Activated CD4-positive, alpha-beta T cell treated with anti-CD3 and anti-CD28 coated beads, Interleukin-2, amount 10 ng/mL, durations not matched to agents 7 days and 5 days (primary cell): ENCODE measurements at regions not wholly inside any gene's neighbourhood (a gene's known extent, or its start where the extent isn't known, plus 50 kb on each side); places are given as distances from the start of the nearest gene placed in this dataset.

Experiments used
- CTCF ChIA-PET: fragments of 350-600 bp; sonication (Branson Sonifier 250); formaldehyde crosslinking; loops from one replicate; lab custom pipeline; 2021; ENCODE audit warnings: antibody characterized with exemption; lab: Charles Lee
- POLR2A ChIA-PET: fragments of 350-600 bp; sonication (Branson Sonifier 250); formaldehyde crosslinking; loops from one replicate; lab custom pipeline; 2021; ENCODE audit warnings: antibody characterized with exemption; lab: Charles Lee
- DNase-seq: peaks from one replicate; pipeline ENCODE4 v3.0.0-alpha.2; 2020
- H3K27ac Mint-ChIP-seq: one replicate; pipeline ENCODE4 v1.8.0; 2021; ENCODE audit warnings: mild to moderate bottlenecking, moderate library complexity, mixed read lengths
- H3K27me3 Mint-ChIP-seq: one replicate; pipeline ENCODE4 v1.8.0; 2021; ENCODE audit warnings: mixed read lengths
- H3K36me3 Mint-ChIP-seq: one replicate; pipeline ENCODE4 v1.8.0; 2021; ENCODE audit warnings: low read depth, mixed read lengths
- H3K4me1 Mint-ChIP-seq: one replicate; pipeline ENCODE4 v1.8.0; 2021; ENCODE audit warnings: mixed read lengths
- H3K4me3 Mint-ChIP-seq: one replicate; pipeline ENCODE4 v1.8.0; 2021; ENCODE audit warnings: mild to moderate bottlenecking, moderate library complexity, mixed read lengths
- H3K9me3 Mint-ChIP-seq: one replicate; pipeline ENCODE4 v1.8.0; 2021; ENCODE audit warnings: mixed read lengths

DNA sequence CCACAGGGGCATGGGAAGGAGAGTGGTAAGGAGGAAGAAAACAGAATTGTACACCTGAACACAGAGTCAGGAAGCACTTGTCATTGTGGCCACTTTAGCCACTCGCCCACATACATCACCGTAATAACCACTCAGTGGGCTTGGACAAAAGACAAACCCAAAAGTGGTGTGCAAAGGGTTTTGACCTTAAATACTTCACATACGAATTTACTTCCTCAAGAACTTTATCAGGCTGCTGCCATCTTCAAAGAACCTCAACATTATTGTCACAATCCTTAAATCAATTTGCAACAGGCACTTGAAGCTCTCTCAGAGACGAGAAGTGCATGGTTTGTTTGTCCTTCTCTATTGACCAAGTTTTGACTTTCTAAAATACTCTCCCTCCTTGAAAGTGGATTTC, 187.3 kb upstream of the EGLN3 start:
- H3K27me3 Mint-ChIP-seq, result peaks cover 8% of the 10 kb centered on the region
- H3K27ac Mint-ChIP-seq, result no peak overlapping the region
- DNase-seq, result no peak
- H3K36me3 Mint-ChIP-seq, result no peaks in the 10 kb centered on the region
- peaks cover 9% of the 10 kb centered on the region for H3K9me3 Mint-ChIP-seq
- H3K4me3 Mint-ChIP-seq, result no peak overlapping the region
- H3K4me1 Mint-ChIP-seq, result no peaks in the 10 kb centered on the region
- POLR2A ChIA-PET, result no interaction called here
- CTCF ChIA-PET, result no interaction called here

- peaks cover 6% of the 10 kb centered on the region for H3K9me3 Mint-ChIP-seq
- ChIA-PET POLR2A (no interaction called here), CTCF (no interaction called here)
- H3K36me3 Mint-ChIP-seq, result no peaks in the 10 kb centered on the region
- DNase-seq, result no peak
- peaks cover 11% of the 10 kb centered on the region for H3K27me3 Mint-ChIP-seq
- H3K27ac Mint-ChIP-seq, result no peak overlapping the region
- no peaks in the 10 kb centered on the region for H3K4me1 Mint-ChIP-seq
- no peak overlapping the region for H3K4me3 Mint-ChIP-seq
Measured at GRCh38 chr14:34137001-34137745, 186.3 kb upstream of the EGLN3 start.

- Mint-ChIP-seq H3K4me1 (no peaks in the 10 kb centered on the region), H3K4me3 (no peak overlapping the region), H3K27ac (no peak overlapping the region), H3K9me3 (no peaks in the 10 kb centered on the region), H3K36me3 (no peaks in the 10 kb centered on the region), H3K27me3 (peaks cover 6% of the 10 kb centered on the region)
- DNase-seq, result no peak
- POLR2A ChIA-PET, result no interaction called here
- CTCF ChIA-PET, result no interaction called here
Measured at GRCh38 chr14:34135492-34135891, 184.6 kb upstream of the EGLN3 start.

GRCh38 chr14:34134484-34134883, 183.6 kb upstream of the EGLN3 start:
- Mint-ChIP-seq H3K4me3 (no peak overlapping the region), H3K27me3 (peaks cover 6% of the 10 kb centered on the region), H3K36me3 (no peaks in the 10 kb centered on the region), H3K27ac (no peak overlapping the region), H3K4me1 (no peaks in the 10 kb centered on the region), H3K9me3 (no peaks in the 10 kb centered on the region)
- CTCF ChIA-PET, result interaction anchor here (1.2 kb wide), 1 partner anchor 19 kb away, joined by 3 read pairs; no protein-coding TSS in a partner anchor
- no peak for DNase-seq
- POLR2A ChIA-PET, result no interaction called here

DNA sequence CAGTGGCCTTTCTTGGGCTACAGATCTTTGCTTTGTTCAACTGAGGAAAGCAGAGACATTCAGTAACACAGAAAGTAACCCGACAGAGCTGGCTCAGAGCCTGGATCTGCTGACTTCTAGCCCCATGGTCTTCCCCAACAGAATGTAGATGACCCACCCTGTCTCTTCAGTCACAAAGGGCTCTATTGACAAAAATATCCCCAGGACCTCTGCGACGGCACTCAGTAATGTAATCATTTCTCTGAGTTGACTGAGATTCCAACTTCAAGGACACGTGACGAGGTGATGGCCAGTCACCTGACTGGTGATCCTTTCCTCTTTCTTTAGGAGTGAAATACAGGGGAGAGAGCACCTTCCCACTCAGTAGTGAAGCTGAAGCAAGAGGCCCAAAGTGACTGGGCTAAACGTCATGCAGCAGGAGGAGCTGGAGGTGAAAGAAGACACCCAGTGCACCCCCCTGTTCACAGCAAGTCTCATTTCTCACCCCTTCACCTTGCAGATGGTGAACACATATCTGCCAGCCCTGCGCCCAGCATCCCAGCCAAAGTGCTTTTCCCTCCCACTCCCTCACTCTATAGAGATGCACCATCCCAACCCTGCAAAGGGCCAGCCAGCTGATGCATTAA, 179.2 kb upstream of the EGLN3 start:
- POLR2A ChIA-PET, result no interaction called here
- H3K36me3 Mint-ChIP-seq, result no peaks in the 10 kb centered on the region
- CTCF ChIA-PET, result no interaction called here
- peaks cover 4% of the 10 kb centered on the region for H3K27me3 Mint-ChIP-seq
- H3K9me3 Mint-ChIP-seq, result no peaks in the 10 kb centered on the region
- DNase-seq, result no peak
- H3K4me1 Mint-ChIP-seq, result no peaks in the 10 kb centered on the region
- H3K27ac Mint-ChIP-seq, result no peak overlapping the region
- H3K4me3 Mint-ChIP-seq, result no peak overlapping the region

- no peaks in the 10 kb centered on the region for H3K36me3 Mint-ChIP-seq
- CTCF ChIA-PET, result no interaction called here
- H3K9me3 Mint-ChIP-seq, result no peaks in the 10 kb centered on the region
- peaks cover 8% of the 10 kb centered on the region for H3K27me3 Mint-ChIP-seq
- H3K4me1 Mint-ChIP-seq, result no peaks in the 10 kb centered on the region
- H3K27ac Mint-ChIP-seq, result no peak overlapping the region
- no peak overlapping the region for H3K4me3 Mint-ChIP-seq
- POLR2A ChIA-PET, result no interaction called here
- DNase-seq, result no peak
Measured at GRCh38 chr14:34128665-34129064, 177.8 kb upstream of the EGLN3 start.

DNA sequence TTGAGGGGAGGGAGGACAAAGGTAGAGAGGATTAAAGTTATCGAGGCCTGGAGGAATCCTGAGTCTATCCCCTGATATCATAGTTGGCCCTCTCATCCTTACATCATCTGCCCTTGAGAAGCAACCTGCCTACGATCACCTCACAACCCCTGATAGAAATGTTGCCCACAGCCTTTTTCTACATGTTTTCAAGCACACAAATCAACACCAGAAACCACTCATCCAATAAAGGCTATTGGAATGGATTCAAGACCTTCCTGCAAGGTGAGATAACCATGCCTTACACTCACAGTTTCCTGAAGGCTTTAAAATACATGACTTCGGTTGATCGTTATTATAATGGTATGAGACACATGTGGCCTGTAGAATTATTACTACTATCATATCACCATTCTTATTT, 175.7 kb upstream of the EGLN3 start:
- no peaks in the 10 kb centered on the region for H3K9me3 Mint-ChIP-seq
- no peak overlapping the region for H3K4me3 Mint-ChIP-seq
- POLR2A ChIA-PET, result no interaction called here
- no peak overlapping the region for H3K27ac Mint-ChIP-seq
- CTCF ChIA-PET, result no interaction called here
- no peak for DNase-seq
- peaks cover 20% of the 10 kb centered on the region for H3K27me3 Mint-ChIP-seq
- H3K36me3 Mint-ChIP-seq, result no peaks in the 10 kb centered on the region
- H3K4me1 Mint-ChIP-seq, result no peaks in the 10 kb centered on the region

DNA sequence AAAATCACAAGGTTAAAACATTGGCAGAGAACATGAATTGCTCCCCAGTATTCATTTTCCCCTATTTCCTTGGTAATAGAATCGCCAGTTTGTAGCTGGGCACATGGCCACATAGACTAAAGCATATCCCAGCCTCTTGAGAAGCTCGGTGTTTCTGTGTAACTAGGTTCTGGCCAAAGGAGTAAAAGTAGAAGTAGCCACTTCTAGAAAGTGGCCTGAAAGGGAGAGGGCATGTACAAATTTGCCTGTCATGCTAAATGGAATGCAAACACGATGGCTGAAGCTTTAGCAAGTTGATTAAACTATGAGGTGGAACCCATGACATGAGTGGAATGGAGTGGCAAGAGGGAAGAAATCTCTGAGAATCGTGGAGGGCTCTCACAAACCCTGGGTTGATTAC, 173.7 kb upstream of the EGLN3 start:
- H3K4me3 Mint-ChIP-seq, result no peak overlapping the region
- H3K27me3 Mint-ChIP-seq, result peaks cover 22% of the 10 kb centered on the region
- ChIA-PET CTCF (no interaction called here), POLR2A (no interaction called here)
- H3K27ac Mint-ChIP-seq, result no peak overlapping the region
- no peak for DNase-seq
- no peaks in the 10 kb centered on the region for H3K36me3 Mint-ChIP-seq
- peaks cover 2% of the 10 kb centered on the region for H3K4me1 Mint-ChIP-seq
- no peaks in the 10 kb centered on the region for H3K9me3 Mint-ChIP-seq

DNA sequence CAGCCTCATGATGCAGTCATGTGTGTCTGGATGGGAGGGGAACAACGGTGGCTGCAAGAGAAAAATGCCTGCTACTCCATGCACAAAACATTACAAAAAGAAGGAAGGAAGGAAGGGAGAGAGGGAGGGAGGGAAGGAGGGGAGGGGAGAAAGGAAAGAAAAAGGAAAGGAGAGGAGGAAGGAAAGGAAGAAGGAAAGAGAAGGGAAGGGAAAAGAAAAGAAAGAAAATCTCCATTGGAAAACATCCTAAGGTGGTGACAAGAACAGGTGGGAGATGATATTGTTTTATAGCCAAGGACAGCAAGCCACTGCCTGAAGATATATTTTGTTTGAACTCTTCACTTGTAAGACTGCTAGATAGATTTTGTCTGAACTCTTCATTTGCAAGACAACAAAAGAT, 171.8 kb upstream of the EGLN3 start:
- Mint-ChIP-seq H3K27ac (no peak overlapping the region), H3K36me3 (no peaks in the 10 kb centered on the region), H3K9me3 (no peaks in the 10 kb centered on the region), H3K27me3 (peaks cover 24% of the 10 kb centered on the region), H3K4me3 (no peak overlapping the region), H3K4me1 (peaks cover 2% of the 10 kb centered on the region)
- ChIA-PET POLR2A (no interaction called here), CTCF (no interaction called here)
- no peak for DNase-seq

GRCh38 chr14:34122081-34122480, 171.2 kb upstream of the EGLN3 start:
- Mint-ChIP-seq H3K27ac (no peak overlapping the region), H3K4me1 (peaks cover 2% of the 10 kb centered on the region), H3K27me3 (peaks cover 29% of the 10 kb centered on the region), H3K4me3 (no peak overlapping the region), H3K36me3 (no peaks in the 10 kb centered on the region), H3K9me3 (no peaks in the 10 kb centered on the region)
- no peak for DNase-seq
- ChIA-PET CTCF (no interaction called here), POLR2A (no interaction called here)

GRCh38 chr14:34120185-34120977, 169.5 kb upstream of the EGLN3 start:
- no peaks in the 10 kb centered on the region for H3K9me3 Mint-ChIP-seq
- peaks cover 2% of the 10 kb centered on the region for H3K4me1 Mint-ChIP-seq
- H3K27me3 Mint-ChIP-seq, result peaks cover 39% of the 10 kb centered on the region
- no peak overlapping the region for H3K4me3 Mint-ChIP-seq
- no peaks in the 10 kb centered on the region for H3K36me3 Mint-ChIP-seq
- ChIA-PET POLR2A (no interaction called here), CTCF (no interaction called here)
- H3K27ac Mint-ChIP-seq, result no peak overlapping the region
- DNase-seq, result no peak

DNA sequence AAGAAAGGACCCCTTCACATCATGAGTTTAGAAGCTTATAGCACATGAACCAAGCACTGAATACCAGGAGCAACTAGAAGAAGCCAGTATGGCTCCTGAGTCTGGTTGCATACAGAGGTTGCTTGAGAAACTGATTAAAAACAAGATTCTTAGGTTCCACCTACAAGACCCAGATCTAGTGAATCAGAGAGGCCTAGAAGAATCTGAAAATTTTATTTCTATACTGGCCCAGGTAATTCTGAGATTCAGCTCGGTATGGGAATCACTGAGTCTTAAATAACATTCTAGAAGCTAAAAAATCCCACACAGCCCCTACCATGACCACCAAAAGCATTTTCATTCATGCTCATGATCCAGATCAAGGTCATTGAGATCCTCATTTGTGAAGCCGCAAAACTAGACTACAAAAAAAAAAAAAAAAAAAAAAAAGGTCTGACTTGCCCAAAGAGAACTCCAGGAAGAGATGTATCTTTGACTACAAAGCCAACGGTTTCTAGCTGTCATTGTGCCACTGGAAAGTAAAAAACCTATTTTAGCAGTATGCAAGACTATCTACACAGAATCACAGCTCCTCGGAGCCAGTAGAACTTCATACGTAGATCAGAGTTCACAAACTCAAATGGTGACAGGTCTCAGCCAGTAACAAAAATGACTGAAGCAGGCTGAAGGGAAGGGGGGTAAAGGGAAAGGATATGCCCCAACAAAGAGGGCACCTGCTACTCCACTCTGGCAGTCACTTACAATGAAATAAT, 168.4 kb upstream of the EGLN3 start:
- Mint-ChIP-seq H3K9me3 (no peaks in the 10 kb centered on the region), H3K27me3 (peaks cover 46% of the 10 kb centered on the region), H3K4me1 (peaks cover 2% of the 10 kb centered on the region), H3K27ac (no peak overlapping the region), H3K4me3 (no peak overlapping the region), H3K36me3 (no peaks in the 10 kb centered on the region)
- POLR2A ChIA-PET, result interaction anchor here (0.9 kb wide), 1 partner anchor 109 kb away, joined by 5 read pairs; no protein-coding TSS in a partner anchor
- CTCF ChIA-PET, result interaction anchor here (1.2 kb wide), 1 partner anchor 21 kb away, joined by 3 read pairs; no protein-coding TSS in a partner anchor
- DNase-seq, result no peak
